ENCODE measurements at regions not wholly inside any gene's neighbourhood (a gene's known extent, or its start where the extent isn't known, plus 50 kb on each side); places are given as distances from the start of the nearest gene placed in this dataset.

- TF ChIP-seq L3MBTL2 (conservative IDR thresholded peaks at IDR 0.05) (no peak), SUZ12 (IDR thresholded peaks at IDR 0.05) (no peak), HDGF (IDR thresholded peaks at IDR 0.05; ENCODE audit: borderline replicate concordance) (no peak)
These were observed 85.2 kb upstream of the STK17B start for GRCh38 chr2:196256585-196256984.

Data from HEK293T (cell line).